ENCODE measurements at regions not wholly inside any gene's neighbourhood (a gene's known extent, or its start where the extent isn't known, plus 50 kb on each side); places are given as distances from the start of the nearest gene placed in this dataset.
A peak's percentile ranks its signal among the peaks of the same experiment; 100 is the strongest.

DNA sequence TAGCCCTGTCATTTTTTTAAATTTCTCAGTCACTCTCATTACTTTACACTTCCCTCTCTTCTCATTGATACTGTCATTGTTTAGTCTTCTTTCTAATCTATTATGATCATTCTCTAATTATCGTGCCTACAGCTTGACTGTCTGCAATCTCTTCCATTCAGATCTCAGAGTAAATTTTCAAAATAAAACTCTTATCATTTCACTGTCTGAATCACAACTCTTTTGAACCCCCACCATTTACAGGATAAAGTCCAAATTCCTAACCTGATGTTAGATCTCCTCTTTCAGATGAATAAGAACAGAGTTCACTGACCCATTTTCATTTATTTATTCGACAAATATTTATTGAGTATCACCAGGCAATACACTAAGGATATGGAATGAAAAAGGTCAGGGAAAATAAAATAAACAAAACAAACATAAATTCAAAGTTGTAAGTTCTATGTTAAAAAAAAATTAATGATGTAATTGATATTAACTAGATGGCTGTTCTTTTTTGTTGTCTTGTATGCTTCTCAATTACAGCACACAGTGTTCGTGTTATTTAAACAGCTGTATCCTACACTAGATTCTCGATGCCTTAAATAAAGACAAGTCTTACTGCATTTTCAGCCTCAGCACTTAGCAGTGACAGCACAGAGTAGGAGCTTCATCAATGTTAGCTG is 631.0 kb downstream of the IRS1 start (continued):
- TF ChIP-seq SOX13 (IDR thresholded peaks at IDR 0.05): no peak
- peak in 1 of 2 experiments; percentile 75; a peak in 1 of 4 replicates for TF ChIP-seq SOX13 (CRISPR knock-in tag; conservative IDR thresholded peaks at IDR 0.05 in 1 of 2, IDR thresholded peaks at IDR 0.05 in 1 of 2)
- peak; percentile 56; the same call in 1 of the 2 replicates for TF ChIP-seq SOX5 (CRISPR knock-in tag; IDR thresholded peaks at IDR 0.05; ENCODE audit: borderline replicate concordance)
- no peak for TF ChIP-seq ZNF766 (CRISPR knock-in tag; IDR thresholded peaks at IDR 0.05; ENCODE audit: borderline replicate concordance)
- TF ChIP-seq EHMT2 (IDR thresholded peaks at IDR 0.05; ENCODE audit: borderline replicate concordance, low read depth, low read length): peak; percentile 66; the same call in 1 of the 2 replicates
- TF ChIP-seq ZNF678 (CRISPR knock-in tag; IDR thresholded peaks at IDR 0.05): no peak
- no peak for TF ChIP-seq ZNF317 (CRISPR knock-in tag; IDR thresholded peaks at IDR 0.05)
- 0 out of 2 replicates have a peak, but pooled peaks have one; percentile 48 for TF ChIP-seq ZFP36L1 (CRISPR knock-in tag; IDR thresholded peaks at IDR 0.05)
- TF ChIP-seq, protein P1, sequence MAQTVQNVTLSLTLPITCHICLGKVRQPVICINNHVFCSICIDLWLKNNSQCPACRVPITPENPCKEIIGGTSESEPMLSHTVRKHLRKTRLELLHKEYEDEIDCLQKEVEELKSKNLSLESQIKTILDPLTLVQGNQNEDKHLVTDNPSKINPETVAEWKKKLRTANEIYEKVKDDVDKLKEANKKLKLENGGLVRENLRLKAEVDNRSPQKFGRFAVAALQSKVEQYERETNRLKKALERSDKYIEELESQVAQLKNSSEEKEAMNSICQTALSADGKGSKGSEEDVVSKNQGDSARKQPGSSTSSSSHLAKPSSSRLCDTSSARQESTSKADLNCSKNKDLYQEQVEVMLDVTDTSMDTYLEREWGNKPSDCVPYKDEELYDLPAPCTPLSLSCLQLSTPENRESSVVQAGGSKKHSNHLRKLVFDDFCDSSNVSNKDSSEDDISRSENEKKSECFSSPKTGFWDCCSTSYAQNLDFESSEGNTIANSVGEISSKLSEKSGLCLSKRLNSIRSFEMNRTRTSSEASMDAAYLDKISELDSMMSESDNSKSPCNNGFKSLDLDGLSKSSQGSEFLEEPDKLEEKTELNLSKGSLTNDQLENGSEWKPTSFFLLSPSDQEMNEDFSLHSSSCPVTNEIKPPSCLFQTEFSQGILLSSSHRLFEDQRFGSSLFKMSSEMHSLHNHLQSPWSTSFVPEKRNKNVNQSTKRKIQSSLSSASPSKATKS (CRISPR knock-in tag; IDR thresholded peaks at IDR 0.05): no peak
- no peak for TF ChIP-seq ZNF547 (CRISPR knock-in tag; IDR thresholded peaks at IDR 0.05)
- TF ChIP-seq ZNF17 (CRISPR knock-in tag; IDR thresholded peaks at IDR 0.05): no peak
- TF ChIP-seq, protein P2, sequence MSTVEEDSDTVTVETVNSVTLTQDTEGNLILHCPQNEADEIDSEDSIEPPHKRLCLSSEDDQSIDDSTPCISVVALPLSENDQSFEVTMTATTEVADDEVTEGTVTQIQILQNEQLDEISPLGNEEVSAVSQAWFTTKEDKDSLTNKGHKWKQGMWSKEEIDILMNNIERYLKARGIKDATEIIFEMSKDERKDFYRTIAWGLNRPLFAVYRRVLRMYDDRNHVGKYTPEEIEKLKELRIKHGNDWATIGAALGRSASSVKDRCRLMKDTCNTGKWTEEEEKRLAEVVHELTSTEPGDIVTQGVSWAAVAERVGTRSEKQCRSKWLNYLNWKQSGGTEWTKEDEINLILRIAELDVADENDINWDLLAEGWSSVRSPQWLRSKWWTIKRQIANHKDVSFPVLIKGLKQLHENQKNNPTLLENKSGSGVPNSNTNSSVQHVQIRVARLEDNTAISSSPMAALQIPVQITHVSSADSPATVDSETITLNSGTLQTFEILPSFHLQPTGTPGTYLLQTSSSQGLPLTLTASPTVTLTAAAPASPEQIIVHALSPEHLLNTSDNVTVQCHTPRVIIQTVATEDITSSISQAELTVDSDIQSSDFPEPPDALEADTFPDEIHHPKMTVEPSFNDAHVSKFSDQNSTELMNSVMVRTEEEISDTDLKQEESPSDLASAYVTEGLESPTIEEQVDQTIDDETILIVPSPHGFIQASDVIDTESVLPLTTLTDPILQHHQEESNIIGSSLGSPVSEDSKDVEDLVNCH (CRISPR knock-in tag; IDR thresholded peaks at IDR 0.05): no peak
- TF ChIP-seq ZFYVE20 (CRISPR knock-in tag; IDR thresholded peaks at IDR 0.05; ENCODE audit: borderline replicate concordance, low read depth): no peak
- TF ChIP-seq IKZF1 (IDR thresholded peaks at IDR 0.05): no peak
- no peak for TF ChIP-seq TSC22D2 (CRISPR knock-in tag; IDR thresholded peaks at IDR 0.05; ENCODE audit: borderline replicate concordance)
- TF ChIP-seq, protein P3, sequence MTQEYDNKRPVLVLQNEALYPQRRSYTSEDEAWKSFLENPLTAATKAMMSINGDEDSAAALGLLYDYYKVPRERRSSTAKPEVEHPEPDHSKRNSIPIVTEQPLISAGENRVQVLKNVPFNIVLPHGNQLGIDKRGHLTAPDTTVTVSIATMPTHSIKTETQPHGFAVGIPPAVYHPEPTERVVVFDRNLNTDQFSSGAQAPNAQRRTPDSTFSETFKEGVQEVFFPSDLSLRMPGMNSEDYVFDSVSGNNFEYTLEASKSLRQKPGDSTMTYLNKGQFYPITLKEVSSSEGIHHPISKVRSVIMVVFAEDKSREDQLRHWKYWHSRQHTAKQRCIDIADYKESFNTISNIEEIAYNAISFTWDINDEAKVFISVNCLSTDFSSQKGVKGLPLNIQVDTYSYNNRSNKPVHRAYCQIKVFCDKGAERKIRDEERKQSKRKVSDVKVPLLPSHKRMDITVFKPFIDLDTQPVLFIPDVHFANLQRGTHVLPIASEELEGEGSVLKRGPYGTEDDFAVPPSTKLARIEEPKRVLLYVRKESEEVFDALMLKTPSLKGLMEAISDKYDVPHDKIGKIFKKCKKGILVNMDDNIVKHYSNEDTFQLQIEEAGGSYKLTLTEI (CRISPR knock-in tag; conservative IDR thresholded peaks at IDR 0.05): no peak
- TF ChIP-seq GLI4 (CRISPR knock-in tag; IDR thresholded peaks at IDR 0.05; ENCODE audit: borderline replicate concordance): no peak
- no peak for TF ChIP-seq NFE2 (CRISPR knock-in tag; IDR thresholded peaks at IDR 0.05)
- TF ChIP-seq, protein P4, sequence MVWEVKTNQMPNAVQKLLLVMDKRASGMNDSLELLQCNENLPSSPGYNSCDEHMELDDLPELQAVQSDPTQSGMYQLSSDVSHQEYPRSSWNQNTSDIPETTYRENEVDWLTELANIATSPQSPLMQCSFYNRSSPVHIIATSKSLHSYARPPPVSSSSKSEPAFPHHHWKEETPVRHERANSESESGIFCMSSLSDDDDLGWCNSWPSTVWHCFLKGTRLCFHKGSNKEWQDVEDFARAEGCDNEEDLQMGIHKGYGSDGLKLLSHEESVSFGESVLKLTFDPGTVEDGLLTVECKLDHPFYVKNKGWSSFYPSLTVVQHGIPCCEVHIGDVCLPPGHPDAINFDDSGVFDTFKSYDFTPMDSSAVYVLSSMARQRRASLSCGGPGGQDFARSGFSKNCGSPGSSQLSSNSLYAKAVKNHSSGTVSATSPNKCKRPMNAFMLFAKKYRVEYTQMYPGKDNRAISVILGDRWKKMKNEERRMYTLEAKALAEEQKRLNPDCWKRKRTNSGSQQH (CRISPR knock-in tag; IDR thresholded peaks at IDR 0.05; ENCODE audit: low read depth): no peak
- no peak for TF ChIP-seq AKAP8 (CRISPR knock-in tag; IDR thresholded peaks at IDR 0.05)
- no peak for TF ChIP-seq ZBTB1 (CRISPR knock-in tag; IDR thresholded peaks at IDR 0.05; ENCODE audit: borderline replicate concordance)
- TF ChIP-seq ZNF501 (CRISPR knock-in tag; IDR thresholded peaks at IDR 0.05): no peak
- TF ChIP-seq ZNF136 (CRISPR knock-in tag; IDR thresholded peaks at IDR 0.05; ENCODE audit: low read depth): no peak
- TF ChIP-seq SRY (CRISPR knock-in tag; IDR thresholded peaks at IDR 0.05): no peak
